ENCODE measurements at regions not wholly inside any gene's neighbourhood (a gene's known extent, or its start where the extent isn't known, plus 50 kb on each side); places are given as distances from the start of the nearest gene placed in this dataset.

GRCh38 chr2:15861172-15861822 lies 79.1 kb upstream of the MYCN start:
- DNase-seq (ENCODE audit: extremely low read depth, low read depth) = no peak
- no peak for TF ChIP-seq CTCF (IDR thresholded peaks at IDR 0.05; ENCODE audit: low read depth, low read length, missing control alignments)
- H3K4me3 ChIP-seq (replicated peaks; ENCODE audit: low read depth, low read length) = no peak overlapping the region

- no peak overlapping the region for H3K4me3 ChIP-seq (replicated peaks; ENCODE audit: low read depth, low read length)
- DNase-seq (ENCODE audit: extremely low read depth, low read depth) = no peak
- TF ChIP-seq CTCF (IDR thresholded peaks at IDR 0.05; ENCODE audit: low read depth, low read length, missing control alignments) = no peak
Measured at GRCh38 chr2:15861898-15862297, 78.5 kb upstream of the MYCN start.

- no peak overlapping the region for H3K4me3 ChIP-seq (replicated peaks; ENCODE audit: low read depth, low read length)
- no peak for TF ChIP-seq CTCF (IDR thresholded peaks at IDR 0.05; ENCODE audit: low read depth, low read length, missing control alignments)
- no peak for DNase-seq (ENCODE audit: extremely low read depth, low read depth)
Measured at GRCh38 chr2:15863089-15863488, 77.3 kb upstream of the MYCN start.

GRCh38 chr2:15863494-15864175 lies 76.7 kb upstream of the MYCN start:
- no peak for TF ChIP-seq CTCF (IDR thresholded peaks at IDR 0.05; ENCODE audit: low read depth, low read length, missing control alignments)
- DNase-seq (ENCODE audit: extremely low read depth, low read depth) = no peak

GRCh38 chr2:15864176-15864769 lies 76.1 kb upstream of the MYCN start:
- no peak for TF ChIP-seq CTCF (IDR thresholded peaks at IDR 0.05; ENCODE audit: low read depth, low read length, missing control alignments)
- DNase-seq (ENCODE audit: extremely low read depth, low read depth) = no peak

More at GRCh38 chr2:15863494-15864175, 76.7 kb upstream of the MYCN start:
- no peak overlapping the region for H3K4me3 ChIP-seq (replicated peaks; ENCODE audit: low read depth, low read length)

GRCh38 chr2:15865923-15866322 lies 74.4 kb upstream of the MYCN start:
- H3K4me3 ChIP-seq (replicated peaks; ENCODE audit: low read depth, low read length) = no peak overlapping the region
- TF ChIP-seq CTCF (IDR thresholded peaks at IDR 0.05; ENCODE audit: low read depth, low read length, missing control alignments) = no peak
- no peak for DNase-seq (ENCODE audit: extremely low read depth, low read depth)

More at GRCh38 chr2:15864176-15864769, 76.1 kb upstream of the MYCN start:
- H3K4me3 ChIP-seq (replicated peaks; ENCODE audit: low read depth, low read length) = no peak overlapping the region

Measured in HFF-Myc (cell line).